GM12878 (cell line): ENCODE measurements at regions not wholly inside any gene's neighbourhood (a gene's known extent, or its start where the extent isn't known, plus 50 kb on each side); places are given as distances from the start of the nearest gene placed in this dataset.

Experiments used
- ATAC-seq: fragments of 200-7000 bp; cut with Tn5 transposase; 3 replicates; pipeline ENCODE4 v1.9.1; 2020; ENCODE audit warnings: mild to moderate bottlenecking, moderate library complexity
- BruUV-seq: library from RNA; stranded (reverse); fragments of 400-500 nt; replicated peaks from 2 replicates; lab custom pipeline; 2021; lab: Mats Ljungman, UMichigan
- CTCF ChIA-PET: fragments of 300-600 bp; sonication (Branson Sonifier 250); formaldehyde crosslinking; extraction: SDS; loops from one replicate; lab custom pipeline; 2021; ENCODE audit warnings: inconsistent platforms; lab: Yijun Ruan, JAX
- POLR2A ChIA-PET: fragments of 350-600 bp; formaldehyde crosslinking; extraction: SDS; loops from one replicate; lab custom pipeline; 2021; ENCODE audit warnings: inconsistent platforms; lab: Charles Lee
- RAD21 ChIA-PET: fragments of 300-600 bp; sonication (Branson Sonifier 250); formaldehyde crosslinking; loops from one replicate; lab custom pipeline; 2023; ENCODE audit warnings: antibody characterized with exemption; ENCODE audit not compliant: unreplicated experiment; lab: Charles Lee
- SMC1A ChIA-PET: fragments of 300-600 bp; sonication (Branson Sonifier 250); formaldehyde crosslinking; loops from one replicate; lab custom pipeline; 2023; ENCODE audit not compliant: unreplicated experiment, uncharacterized antibody; lab: Charles Lee
- DNase-seq: peaks from one replicate; pipeline ENCODE4 v3.0.0-alpha.2; 2011; ENCODE audit warnings: low read depth, low spot score
- FAIRE-seq: peaks from 3 replicates; lab custom pipeline; 2011; peaks lifted over from hg19 to GRCh38; lab: Jason Lieb, UNC
- H2AFZ ChIP-seq: 2 replicates; pipeline ENCODE4 v1.6.0; 2011; ENCODE audit warnings: low read depth, low read length, control low read depth; ENCODE audit not compliant: control insufficient read depth
- H3K27ac ChIP-seq: 2 replicates; pipeline ENCODE4 v1.5.1; 2011; ENCODE audit warnings: control low read depth; ENCODE audit not compliant: control insufficient read depth, insufficient read depth
- H3K27me3 ChIP-seq, 2 experiments: replicated peaks in 1 of 2; 2 replicates each; pipeline versions ENCODE4 v1.6.0 to v1.6.1; 2011; ENCODE audit warnings: low read length in 1 of 2; ENCODE audit not compliant: control insufficient read depth in 2 of 2, insufficient read depth in 2 of 2
- H3K36me3 ChIP-seq, 2 experiments: 2 replicates each; pipeline ENCODE4 v1.5.1; 2011; ENCODE audit warnings: low read length in 1 of 2; ENCODE audit not compliant: control insufficient read depth in 2 of 2, insufficient read depth in 2 of 2
- H3K4me1 ChIP-seq: 2 replicates; pipeline ENCODE4 v1.6.1; 2011; ENCODE audit warnings: mild to moderate bottlenecking, low read length, moderate library complexity, mixed read lengths; ENCODE audit not compliant: control insufficient read depth, insufficient read depth
- H3K4me2 ChIP-seq: 2 replicates; pipeline ENCODE4 v1.6.0; 2011; ENCODE audit warnings: control low read depth; ENCODE audit not compliant: control insufficient read depth, insufficient read depth
- H3K4me3 ChIP-seq: fragments of 200-600 bp; sonication (generic); 2 replicates; pipeline ENCODE4 v1.5.1; 2016
- H3K79me2 ChIP-seq: 2 replicates; pipeline ENCODE4 v1.6.0; 2011; ENCODE audit warnings: low read length; ENCODE audit not compliant: control insufficient read depth, insufficient read depth
- H3K9ac ChIP-seq: 2 replicates; pipeline ENCODE4 v1.8.0; 2011; ENCODE audit warnings: low read length, control low read depth, mixed read lengths; ENCODE audit not compliant: control insufficient read depth, insufficient read depth
- H3K9me3 ChIP-seq: replicated peaks from 3 replicates; pipeline ENCODE4 v1.5.1; 2011; ENCODE audit warnings: mild to moderate bottlenecking, low read length; ENCODE audit not compliant: control insufficient read depth, insufficient read depth
- H4K20me1 ChIP-seq: 2 replicates; pipeline ENCODE4 v1.6.0; 2011; ENCODE audit not compliant: control insufficient read depth, insufficient read depth
- ASH2L ChIP-seq: fragments of 300-600, 200-600 bp; sonication (generic); IDR thresholded peaks from 2 replicates; pipeline ENCODE4 v1.6.1; 2017; ENCODE audit warnings: low read depth, mild to moderate bottlenecking, borderline replicate concordance
- ATF2 ChIP-seq: IDR thresholded peaks from 2 replicates; pipeline ENCODE4 v1.6.1; 2012; ENCODE audit warnings: low read length, inconsistent platforms
- DPF2 ChIP-seq: fragments of 450-650 bp; IDR thresholded peaks from 2 replicates; pipeline ENCODE4 v1.6.1; 2017; ENCODE audit warnings: mild to moderate bottlenecking
- GABPA ChIP-seq: IDR thresholded peaks from 2 replicates; pipeline ENCODE4 v1.6.1; 2014; ENCODE audit warnings: antibody characterized with exemption, low read depth, mild to moderate bottlenecking, inconsistent platforms
- GATAD2B ChIP-seq: fragments of 450-650 bp; conservative IDR thresholded peaks from 2 replicates; pipeline ENCODE4 v1.6.1; 2017; ENCODE audit warnings: low read depth, mild to moderate bottlenecking, moderate library complexity
- IKZF2 ChIP-seq, 2 experiments: fragments of 450-650 bp; IDR thresholded peaks; 2 replicates each; pipeline ENCODE4 v1.6.1; 2017; ENCODE audit warnings: mild to moderate bottlenecking in 2 of 2, moderate library complexity in 2 of 2
- MXI1 ChIP-seq: fragments of 150-350 bp; IDR thresholded peaks from 2 replicates; pipeline ENCODE4 v1.6.1; 2011; ENCODE audit warnings: low read depth, mild to moderate bottlenecking, inconsistent platforms, low read length, improper control_type of control experiment
- NFIC ChIP-seq: IDR thresholded peaks from 2 replicates; pipeline ENCODE4 v1.6.1; 2012; ENCODE audit warnings: low read depth, mild to moderate bottlenecking, inconsistent platforms, low read length, moderate library complexity
- PAX8 ChIP-seq: fragments of 450-650 bp; IDR thresholded peaks from 2 replicates; pipeline ENCODE4 v1.6.1; 2017; ENCODE audit warnings: mild to moderate bottlenecking, moderate library complexity
- PML ChIP-seq: IDR thresholded peaks from 2 replicates; pipeline ENCODE4 v1.6.1; 2012; ENCODE audit warnings: low read length, inconsistent platforms
- RAD51 ChIP-seq: fragments of 450-650 bp; IDR thresholded peaks from 2 replicates; pipeline ENCODE4 v1.6.1; 2016; ENCODE audit warnings: moderate library complexity, mild to moderate bottlenecking, inconsistent platforms
- RCOR1 ChIP-seq: conservative IDR thresholded peaks from 2 replicates; pipeline ENCODE4 v1.6.1; 2012; ENCODE audit warnings: low read depth, low read length, improper control_type of control experiment
- RFX5 ChIP-seq: IDR thresholded peaks from 2 replicates; pipeline ENCODE4 v1.6.1; 2011; ENCODE audit warnings: low read depth, low read length, improper control_type of control experiment
- SIN3A ChIP-seq: IDR thresholded peaks from 2 replicates; pipeline ENCODE4 v1.6.1; 2012; ENCODE audit warnings: low read depth, low read length, improper control_type of control experiment
- USF2 ChIP-seq: IDR thresholded peaks from 2 replicates; pipeline ENCODE4 v1.6.1; 2011; ENCODE audit warnings: low read depth, low read length, improper control_type of control experiment, borderline replicate concordance
- YY1 ChIP-seq: IDR thresholded peaks from 2 replicates; pipeline ENCODE4 v1.6.1; 2011; ENCODE audit warnings: low read depth, mild to moderate bottlenecking, low read length
- WGBS: methylation state at CpG from one replicate; pipeline ENCODE4 v1.1.6; 2016; ENCODE audit warnings: low lambda C conversion rate; ENCODE audit not compliant: insufficient replicate concordance, insufficient coverage; ENCODE audit errors: missing lambda C conversion rate; 5-methylcytosine and 5-hydroxymethylcytosine counted together
- in situ Hi-C: fragments of 300-500 bp; cut with MboI; formaldehyde crosslinking; loops from 9 replicates; pipeline ENCODE4 v1.14.3; 2018; ENCODE audit warnings: mixed read lengths
- intact Hi-C: fragments of 100-400 bp; cut with micrococcal nuclease; formaldehyde crosslinking; loops from one replicate; pipeline ENCODE4 v1.14.2; 2022; ENCODE audit not compliant: unreplicated experiment
- TF ChIP-seq, protein P1 (sequence below): fragments of 450-650 bp; IDR thresholded peaks from 2 replicates; pipeline ENCODE4 v1.6.1; 2017; ENCODE audit warnings: antibody characterized with exemption, mild to moderate bottlenecking, moderate library complexity
- TF ChIP-seq, protein P2 (sequence below): fragments of 450-650 bp; formaldehyde crosslinking; IDR thresholded peaks from 2 replicates; pipeline ENCODE4 v1.4.0; 2020; ENCODE audit warnings: mild to moderate bottlenecking, moderate library complexity

DNA sequence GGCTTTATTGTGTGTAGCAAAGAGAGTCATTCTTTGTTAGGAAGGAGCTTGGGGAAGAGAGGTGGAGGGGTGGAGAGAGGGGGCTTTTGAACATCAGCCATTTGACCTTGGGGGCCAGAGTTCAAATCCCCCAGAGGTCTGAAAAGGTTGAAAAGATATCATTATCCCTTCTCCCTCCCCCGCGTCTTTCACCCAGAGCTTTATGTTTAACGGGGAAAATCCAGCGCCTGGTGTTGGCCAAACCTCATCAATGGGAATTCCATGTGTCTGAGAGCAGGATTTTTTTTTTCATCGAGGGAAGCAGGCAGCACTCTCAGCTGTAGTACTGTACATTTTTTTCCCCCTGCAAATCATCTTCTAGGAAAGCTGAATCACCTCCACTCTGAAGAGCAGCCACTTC is 122.4 kb upstream of the HSD17B12 start:
- RAD21 ChIA-PET: no interaction called here

More for the DNA sequence above, 122.4 kb upstream of the HSD17B12 start:
- H3K4me2 ChIP-seq: no peak overlapping the region
- H3K27ac ChIP-seq: no peak overlapping the region
- no peak for ATAC-seq
- no peak overlapping the region for H3K4me3 ChIP-seq
- SMC1A ChIA-PET: interaction anchor here (1.1 kb wide), 1 partner anchor 294 kb away, joined by 5 read pairs; no protein-coding TSS in a partner anchor
- H3K79me2 ChIP-seq: no peaks in the 10 kb centered on the region
- H3K36me3 ChIP-seq: no peaks in the 10 kb centered on the region
- no peak for DNase-seq
- CTCF ChIA-PET: interaction anchor here (1.0 to 1.9 kb wide), 3 partner anchors 10 to 293 kb away, joined by 4 to 5 read pairs (median 5); no protein-coding TSS in a partner anchor
- H3K9ac ChIP-seq: no peak overlapping the region
- H4K20me1 ChIP-seq: no peaks in the 10 kb centered on the region
- no TSS peak for BruUV-seq
- peaks cover 10% of the 10 kb centered on the region for H3K4me1 ChIP-seq
- peaks cover 9 to 18% of the 10 kb centered on the region in 2 experiments for H3K27me3 ChIP-seq
- no peak for TF ChIP-seq DPF2
- TF ChIP-seq, protein P1, sequence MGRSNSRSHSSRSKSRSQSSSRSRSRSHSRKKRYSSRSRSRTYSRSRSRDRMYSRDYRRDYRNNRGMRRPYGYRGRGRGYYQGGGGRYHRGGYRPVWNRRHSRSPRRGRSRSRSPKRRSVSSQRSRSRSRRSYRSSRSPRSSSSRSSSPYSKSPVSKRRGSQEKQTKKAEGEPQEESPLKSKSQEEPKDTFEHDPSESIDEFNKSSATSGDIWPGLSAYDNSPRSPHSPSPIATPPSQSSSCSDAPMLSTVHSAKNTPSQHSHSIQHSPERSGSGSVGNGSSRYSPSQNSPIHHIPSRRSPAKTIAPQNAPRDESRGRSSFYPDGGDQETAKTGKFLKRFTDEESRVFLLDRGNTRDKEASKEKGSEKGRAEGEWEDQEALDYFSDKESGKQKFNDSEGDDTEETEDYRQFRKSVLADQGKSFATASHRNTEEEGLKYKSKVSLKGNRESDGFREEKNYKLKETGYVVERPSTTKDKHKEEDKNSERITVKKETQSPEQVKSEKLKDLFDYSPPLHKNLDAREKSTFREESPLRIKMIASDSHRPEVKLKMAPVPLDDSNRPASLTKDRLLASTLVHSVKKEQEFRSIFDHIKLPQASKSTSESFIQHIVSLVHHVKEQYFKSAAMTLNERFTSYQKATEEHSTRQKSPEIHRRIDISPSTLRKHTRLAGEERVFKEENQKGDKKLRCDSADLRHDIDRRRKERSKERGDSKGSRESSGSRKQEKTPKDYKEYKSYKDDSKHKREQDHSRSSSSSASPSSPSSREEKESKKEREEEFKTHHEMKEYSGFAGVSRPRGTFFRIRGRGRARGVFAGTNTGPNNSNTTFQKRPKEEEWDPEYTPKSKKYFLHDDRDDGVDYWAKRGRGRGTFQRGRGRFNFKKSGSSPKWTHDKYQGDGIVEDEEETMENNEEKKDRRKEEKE: no peak
- TF ChIP-seq MXI1: no peak
- no peak for TF ChIP-seq RCOR1
- no peak for TF ChIP-seq PML
- TF ChIP-seq, protein P2, sequence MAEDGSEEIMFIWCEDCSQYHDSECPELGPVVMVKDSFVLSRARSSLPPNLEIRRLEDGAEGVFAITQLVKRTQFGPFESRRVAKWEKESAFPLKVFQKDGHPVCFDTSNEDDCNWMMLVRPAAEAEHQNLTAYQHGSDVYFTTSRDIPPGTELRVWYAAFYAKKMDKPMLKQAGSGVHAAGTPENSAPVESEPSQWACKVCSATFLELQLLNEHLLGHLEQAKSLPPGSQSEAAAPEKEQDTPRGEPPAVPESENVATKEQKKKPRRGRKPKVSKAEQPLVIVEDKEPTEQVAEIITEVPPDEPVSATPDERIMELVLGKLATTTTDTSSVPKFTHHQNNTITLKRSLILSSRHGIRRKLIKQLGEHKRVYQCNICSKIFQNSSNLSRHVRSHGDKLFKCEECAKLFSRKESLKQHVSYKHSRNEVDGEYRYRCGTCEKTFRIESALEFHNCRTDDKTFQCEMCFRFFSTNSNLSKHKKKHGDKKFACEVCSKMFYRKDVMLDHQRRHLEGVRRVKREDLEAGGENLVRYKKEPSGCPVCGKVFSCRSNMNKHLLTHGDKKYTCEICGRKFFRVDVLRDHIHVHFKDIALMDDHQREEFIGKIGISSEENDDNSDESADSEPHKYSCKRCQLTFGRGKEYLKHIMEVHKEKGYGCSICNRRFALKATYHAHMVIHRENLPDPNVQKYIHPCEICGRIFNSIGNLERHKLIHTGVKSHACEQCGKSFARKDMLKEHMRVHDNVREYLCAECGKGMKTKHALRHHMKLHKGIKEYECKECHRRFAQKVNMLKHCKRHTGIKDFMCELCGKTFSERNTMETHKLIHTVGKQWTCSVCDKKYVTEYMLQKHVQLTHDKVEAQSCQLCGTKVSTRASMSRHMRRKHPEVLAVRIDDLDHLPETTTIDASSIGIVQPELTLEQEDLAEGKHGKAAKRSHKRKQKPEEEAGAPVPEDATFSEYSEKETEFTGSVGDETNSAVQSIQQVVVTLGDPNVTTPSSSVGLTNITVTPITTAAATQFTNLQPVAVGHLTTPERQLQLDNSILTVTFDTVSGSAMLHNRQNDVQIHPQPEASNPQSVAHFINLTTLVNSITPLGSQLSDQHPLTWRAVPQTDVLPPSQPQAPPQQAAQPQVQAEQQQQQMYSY: no peak
- TF ChIP-seq PAX8: no peak
- TF ChIP-seq ATF2: no peak
- TF ChIP-seq USF2: no peak
- no peak for TF ChIP-seq SIN3A
- TF ChIP-seq IKZF2 (IDR thresholded peaks at IDR 0.05): no peak
- TF ChIP-seq GATAD2B: no peak
- no peak for TF ChIP-seq YY1
- TF ChIP-seq RAD51: no peak
- TF ChIP-seq ASH2L: no peak
- TF ChIP-seq GABPA: no peak
- no peak for TF ChIP-seq RFX5
- no peak for TF ChIP-seq NFIC
- POLR2A ChIA-PET: no interaction called here
- H2AFZ ChIP-seq: no peak overlapping the region
- H3K9me3 ChIP-seq: no peaks in the 10 kb centered on the region
- WGBS: 52% methylated on average over 5 of the region's 5 CpGs
- no peak for FAIRE-seq
- in situ Hi-C loops (no loop called here), intact Hi-C loops (no loop called here)
